Endothelial cell of umbilical vein (primary cell): ENCODE measurements at regions not wholly inside any gene's neighbourhood (a gene's known extent, or its start where the extent isn't known, plus 50 kb on each side); places are given as distances from the start of the nearest gene placed in this dataset.

ENCODE experiments used
- BruUV-seq: library from RNA; stranded (reverse); fragments of 400-500 nt; replicated peaks from 2 replicates; lab custom pipeline; 2021; lab: Mats Ljungman, UMichigan
- CTCF ChIA-PET: fragments of 300-600, 350-600 bp; sonication (Branson Sonifier 250); formaldehyde crosslinking; loops from one replicate; lab custom pipeline; 2021; ENCODE audit warnings: antibody characterized with exemption, inconsistent platforms; lab: Charles Lee
- POLR2A ChIA-PET: fragments of 300-600, 350-600 bp; sonication (Branson Sonifier 250); formaldehyde crosslinking; loops from one replicate; lab custom pipeline; 2021; ENCODE audit warnings: antibody characterized with exemption, inconsistent platforms; lab: Charles Lee
- DNase-seq: peaks from one replicate; pipeline ENCODE4 v3.0.0-alpha.2; 2011; ENCODE audit warnings: low read depth, low spot score
- FAIRE-seq: peaks from 2 replicates; lab custom pipeline; 2011; peaks lifted over from hg19 to GRCh38; lab: Jason Lieb, UNC
- H2AFZ ChIP-seq: 2 replicates; pipeline ENCODE4 v1.6.0; 2012; ENCODE audit warnings: low read depth, low read length, control low read depth, inconsistent platforms
- H3K27ac ChIP-seq: 2 replicates; pipeline ENCODE4 v1.5.1; 2011; ENCODE audit warnings: low read depth, mild to moderate bottlenecking, control low read depth, low read length, moderate library complexity; ENCODE audit not compliant: insufficient read depth
- H3K27me3 ChIP-seq, 2 experiments: 2 replicates each; pipeline versions ENCODE4 v1.6.0 to v1.6.1; 2011; ENCODE audit warnings: low read length in 2 of 2, mixed read lengths in 1 of 2; ENCODE audit not compliant: control insufficient read depth in 2 of 2, insufficient read depth in 2 of 2
- H3K36me3 ChIP-seq, 2 experiments: 2 replicates in 1 of 2; 3 replicates in 1 of 2; pipeline ENCODE4 v1.5.1; 2011; ENCODE audit warnings: low read length in 2 of 2, mild to moderate bottlenecking in 1 of 2, moderate library complexity in 1 of 2; ENCODE audit not compliant: control insufficient read depth in 2 of 2, insufficient read depth in 2 of 2; ENCODE audit errors: extremely low read depth in 1 of 2
- H3K4me1 ChIP-seq: 3 replicates; pipeline ENCODE4 v1.5.1; 2011; ENCODE audit warnings: mild to moderate bottlenecking, low read length; ENCODE audit not compliant: control insufficient read depth, insufficient read depth; ENCODE audit errors: extremely low read depth
- H3K4me2 ChIP-seq: 2 replicates; pipeline ENCODE4 v1.6.1; 2011; ENCODE audit warnings: low read length, control low read depth, mixed read lengths; ENCODE audit not compliant: insufficient read depth
- H3K4me3 ChIP-seq, 3 experiments: fragments of 200-600 bp in 1 of 3; sonication (generic), shearing (Covaris generic) in 1 of 3; replicated peaks in 1 of 3; 2 replicates each; pipeline ENCODE4 v1.5.1; 2011 to 2016; ENCODE audit warnings: control low read depth in 3 of 3, low read length in 3 of 3, mild to moderate bottlenecking in 2 of 3, inconsistent platforms in 1 of 3, low read depth in 1 of 3, moderate library complexity in 1 of 3; ENCODE audit not compliant: insufficient read depth in 1 of 3
- H3K79me2 ChIP-seq: 2 replicates; pipeline ENCODE4 v1.6.0; 2012; ENCODE audit warnings: low read length, inconsistent platforms; ENCODE audit not compliant: control insufficient read depth, insufficient read depth
- H3K9ac ChIP-seq: replicated peaks from 2 replicates; pipeline ENCODE3; 2011; ENCODE audit warnings: low read length, control low read depth; ENCODE audit not compliant: insufficient read depth; ENCODE audit errors: extremely low read depth
- H3K9me1 ChIP-seq: replicated peaks from 3 replicates; pipeline ENCODE4 v1.6.0; 2011; ENCODE audit warnings: mild to moderate bottlenecking, low read length; ENCODE audit not compliant: control insufficient read depth, insufficient read depth; ENCODE audit errors: extremely low read depth
- H3K9me3 ChIP-seq: replicated peaks from 2 replicates; pipeline ENCODE4 v1.5.1; 2012; ENCODE audit warnings: low read length, inconsistent platforms; ENCODE audit not compliant: control insufficient read depth, insufficient read depth
- H4K20me1 ChIP-seq: replicated peaks from 2 replicates; pipeline ENCODE3; 2011; ENCODE audit warnings: mild to moderate bottlenecking, low read length; ENCODE audit not compliant: control insufficient read depth, insufficient read depth; ENCODE audit errors: extremely low read depth
- CTCF ChIP-seq, 2 donors: IDR thresholded peaks; 1 replicate in 1 of 2; 2 replicates in 1 of 2; pipeline ENCODE4 v1.5.1; 2011; ENCODE audit warnings: low read length in 2 of 2, mild to moderate bottlenecking in 2 of 2, moderate library complexity in 2 of 2, control low read depth in 1 of 2, inconsistent platforms in 1 of 2, low read depth in 1 of 2; ENCODE audit not compliant: insufficient read depth in 1 of 2; ENCODE audit errors: extremely low read depth in 1 of 2
- EZH2 ChIP-seq: IDR thresholded peaks from 2 replicates; pipeline ENCODE4 v1.6.1; 2012; ENCODE audit warnings: borderline replicate concordance, low read depth, mild to moderate bottlenecking, moderate library complexity, low read length, inconsistent platforms; ENCODE audit not compliant: severe bottlenecking
- FOS ChIP-seq: IDR thresholded peaks from 2 replicates; pipeline ENCODE4 v1.6.1; 2011; ENCODE audit warnings: mild to moderate bottlenecking, low read length, moderate library complexity, borderline replicate concordance; ENCODE audit not compliant: insufficient read depth
- GATA2 ChIP-seq: IDR thresholded peaks from 2 replicates; pipeline ENCODE4 v1.7.0; 2011; ENCODE audit warnings: low read depth, mild to moderate bottlenecking, moderate library complexity, mixed read lengths, low read length; ENCODE audit not compliant: insufficient read length, insufficient read depth
- JUN ChIP-seq: IDR thresholded peaks from 2 replicates; pipeline ENCODE4 v1.6.1; 2011; ENCODE audit warnings: borderline replicate concordance, low read depth; ENCODE audit not compliant: insufficient read length, insufficient read depth
- MAX ChIP-seq: IDR thresholded peaks from 2 replicates; pipeline ENCODE4 v1.6.1; 2011; ENCODE audit not compliant: insufficient read depth, insufficient read length
- MYC ChIP-seq: IDR thresholded peaks from one replicate; pipeline ENCODE4 v1.6.1; 2011; ENCODE audit warnings: mild to moderate bottlenecking, low read depth, low read length
- POLR2A ChIP-seq: IDR thresholded peaks from 2 replicates; pipeline ENCODE4 v1.6.1; 2012; ENCODE audit warnings: low read depth, mild to moderate bottlenecking, control low read depth, low read length
- POLR2AphosphoS5 ChIP-seq: IDR thresholded peaks from 2 replicates; pipeline ENCODE4 v1.6.1; 2012; ENCODE audit warnings: low read depth, mild to moderate bottlenecking, control low read depth, low read length, moderate library complexity; ENCODE audit not compliant: insufficient read depth
- dilution Hi-C: fragments of 300-500 bp; cut with MboI; formaldehyde crosslinking; loops from one replicate; pipeline ENCODE4 v1.15.0; 2019; ENCODE audit warnings: low sequenced_read_pairs; ENCODE audit not compliant: extremely low pct_ligation_motif_present
- intact Hi-C: fragments of 100-400 bp; cut with micrococcal nuclease; formaldehyde crosslinking; loops from one replicate; pipeline ENCODE4 v1.10.0; 2022

DNA sequence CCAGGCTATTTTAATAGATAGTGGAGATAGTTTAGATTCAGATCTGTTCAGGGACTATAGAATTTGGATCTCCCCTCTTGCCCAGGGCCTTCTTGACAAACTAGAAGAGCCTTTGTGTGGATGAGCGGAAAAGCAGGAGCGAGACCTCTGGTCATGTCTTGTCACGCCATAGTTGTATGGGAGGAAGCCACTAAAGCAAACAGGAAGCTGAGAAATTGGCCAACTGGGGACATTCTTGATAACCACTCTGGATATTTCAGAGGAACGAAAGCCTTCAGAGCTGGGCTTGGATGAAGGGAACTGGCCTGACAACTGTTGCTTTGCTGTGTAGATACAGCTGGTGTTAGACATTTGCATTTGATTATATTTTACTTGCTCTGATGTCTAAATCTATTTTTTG lies 54.1 kb upstream of the EXOC2 start:
- Histone ChIP-seq H3K27ac (no peak overlapping the region), H2AFZ (no peak overlapping the region), H4K20me1 (no peaks in the 10 kb centered on the region), H3K9me1 (no peaks in the 10 kb centered on the region), H3K9ac (no peak overlapping the region), H3K4me2 (no peak overlapping the region), H3K36me3 (no peaks in the 10 kb centered on the region), H3K79me2 (no peaks in the 10 kb centered on the region), H3K27me3 (no peaks in the 10 kb centered on the region), H3K4me1 (no peaks in the 10 kb centered on the region), H3K9me3 (no peaks in the 10 kb centered on the region), H3K4me3 (no peak overlapping the region)
- TF ChIP-seq MAX (no peak), MYC (no peak), POLR2A (no peak), EZH2 (no peak), FOS (no peak), GATA2 (no peak), POLR2AphosphoS5 (no peak), CTCF (IDR thresholded peaks at IDR 0.05; ENCODE audit: extremely low read depth in 1 of 2, insufficient read depth in 1 of 2, low read depth in 1 of 2, low read length in 2 of 2) (no peak), JUN (no peak)
- BruUV-seq, result no TSS peak
- DNase-seq, result no peak
- ChIA-PET POLR2A (no interaction called here), CTCF (no interaction called here)
- FAIRE-seq, result no peak
- dilution Hi-C loops (no loop called here), intact Hi-C loops (no loop called here)
